H1 (cell line): ENCODE measurements at regions not wholly inside any gene's neighbourhood (a gene's known extent, or its start where the extent isn't known, plus 50 kb on each side); places are given as distances from the start of the nearest gene placed in this dataset.
"Not testable (repeated sequence)": the region's sequence is repeated elsewhere in the genome, so short reads cannot be mapped to it uniquely, and the experiment has no call there.

Source experiments
- ATF2 ChIP-seq: IDR thresholded peaks from 2 replicates; pipeline ENCODE4 v1.6.1; 2012; ENCODE audit warnings: low read length, inconsistent platforms
- BACH1 ChIP-seq: IDR thresholded peaks from 2 replicates; pipeline ENCODE4 v1.6.1; 2012; ENCODE audit warnings: low read length, improper control_type of control experiment
- GABPA ChIP-seq: IDR thresholded peaks from 2 replicates; pipeline ENCODE4 v1.6.1; 2011; ENCODE audit warnings: mild to moderate bottlenecking, low read length, moderate library complexity, borderline replicate concordance; ENCODE audit not compliant: insufficient read depth
- RFX5 ChIP-seq: IDR thresholded peaks from 2 replicates; pipeline ENCODE4 v1.6.1; 2011; ENCODE audit warnings: low read depth, low read length, improper control_type of control experiment, borderline replicate concordance
- SIRT6 ChIP-seq: IDR thresholded peaks from one replicate; pipeline ENCODE4 v1.7.1; 2012; ENCODE audit warnings: low read length, inconsistent platforms
- SIX5 ChIP-seq: IDR thresholded peaks from 2 replicates; pipeline ENCODE4 v1.6.1; 2011; ENCODE audit warnings: mild to moderate bottlenecking, low read depth, low read length
- TAF1 ChIP-seq: IDR thresholded peaks from 2 replicates; pipeline ENCODE4 v1.6.1; 2011; ENCODE audit warnings: mild to moderate bottlenecking, low read depth, low read length
- TF ChIP-seq, protein P1 (sequence below), 3 experiments: IDR thresholded peaks; 1 replicate in 2 of 3; 2 replicates in 1 of 3; pipeline versions ENCODE4 v1.5.1 to v1.6.1; 2011; ENCODE audit warnings: low read length in 3 of 3, mild to moderate bottlenecking in 3 of 3, inconsistent platforms in 2 of 3, low read depth in 1 of 3, moderate library complexity in 1 of 3; ENCODE audit not compliant: insufficient read depth in 1 of 3; ENCODE audit errors: control extremely low read depth in 1 of 3

GRCh38 chr16:46394963-46395362, 226.2 kb downstream of the SHCBP1 start:
- not testable (repeated sequence) for TF ChIP-seq GABPA, TAF1, SIRT6, RFX5, SIX5, ATF2, BACH1
- TF ChIP-seq, protein P1, sequence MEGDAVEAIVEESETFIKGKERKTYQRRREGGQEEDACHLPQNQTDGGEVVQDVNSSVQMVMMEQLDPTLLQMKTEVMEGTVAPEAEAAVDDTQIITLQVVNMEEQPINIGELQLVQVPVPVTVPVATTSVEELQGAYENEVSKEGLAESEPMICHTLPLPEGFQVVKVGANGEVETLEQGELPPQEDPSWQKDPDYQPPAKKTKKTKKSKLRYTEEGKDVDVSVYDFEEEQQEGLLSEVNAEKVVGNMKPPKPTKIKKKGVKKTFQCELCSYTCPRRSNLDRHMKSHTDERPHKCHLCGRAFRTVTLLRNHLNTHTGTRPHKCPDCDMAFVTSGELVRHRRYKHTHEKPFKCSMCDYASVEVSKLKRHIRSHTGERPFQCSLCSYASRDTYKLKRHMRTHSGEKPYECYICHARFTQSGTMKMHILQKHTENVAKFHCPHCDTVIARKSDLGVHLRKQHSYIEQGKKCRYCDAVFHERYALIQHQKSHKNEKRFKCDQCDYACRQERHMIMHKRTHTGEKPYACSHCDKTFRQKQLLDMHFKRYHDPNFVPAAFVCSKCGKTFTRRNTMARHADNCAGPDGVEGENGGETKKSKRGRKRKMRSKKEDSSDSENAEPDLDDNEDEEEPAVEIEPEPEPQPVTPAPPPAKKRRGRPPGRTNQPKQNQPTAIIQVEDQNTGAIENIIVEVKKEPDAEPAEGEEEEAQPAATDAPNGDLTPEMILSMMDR (IDR thresholded peaks at IDR 0.05; ENCODE audit: control extremely low read depth in 1 of 3, insufficient read depth in 1 of 3, low read depth in 1 of 3, low read length in 3 of 3) = not testable (repeated sequence)
